AG10803 (cell line): ENCODE measurements at regions not wholly inside any gene's neighbourhood (a gene's known extent, or its start where the extent isn't known, plus 50 kb on each side); places are given as distances from the start of the nearest gene placed in this dataset.
"Not testable (repeated sequence)": the region's sequence is repeated elsewhere in the genome, so short reads cannot be mapped to it uniquely, and the experiment has no call there.

Experiments
- DNase-seq: peaks from one replicate; pipeline ENCODE4 v3.0.0; 2010; ENCODE audit warnings: low read depth
- H3K4me3 ChIP-seq: 2 replicates; pipeline ENCODE4 v1.5.1; 2011; ENCODE audit warnings: mild to moderate bottlenecking, low read length, control low read depth
- TF ChIP-seq, protein P1 (sequence below): conservative IDR thresholded peaks from 2 replicates; pipeline ENCODE4 v1.5.1; 2011; ENCODE audit warnings: mild to moderate bottlenecking, low read length, control low read depth, inconsistent platforms

- H3K4me3 ChIP-seq, DNase-seq: not testable (repeated sequence)
These were observed 53.6 kb upstream of the MAPK10 start for GRCh38 chr4:86413426-86413825.

DNA sequence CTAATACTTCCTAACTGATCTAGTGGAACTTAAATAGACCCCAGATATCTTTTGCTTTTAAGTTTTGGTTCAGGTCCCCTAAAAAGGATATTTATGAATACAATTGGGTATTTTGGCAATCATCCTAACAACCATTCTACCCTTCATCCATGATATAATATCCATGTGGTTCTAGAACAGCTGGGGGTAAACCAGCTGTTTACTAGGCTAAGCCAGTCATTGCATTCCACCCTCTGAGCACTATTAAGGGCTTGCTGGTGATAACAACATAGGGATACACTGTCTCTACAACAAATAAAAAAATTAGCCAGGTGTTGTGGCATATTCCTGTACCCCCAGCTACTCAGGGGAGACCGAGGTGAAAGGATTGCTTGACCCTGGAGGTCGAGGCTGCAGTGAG is 54.8 kb upstream of the MAPK10 start:
- TF ChIP-seq, protein P1, sequence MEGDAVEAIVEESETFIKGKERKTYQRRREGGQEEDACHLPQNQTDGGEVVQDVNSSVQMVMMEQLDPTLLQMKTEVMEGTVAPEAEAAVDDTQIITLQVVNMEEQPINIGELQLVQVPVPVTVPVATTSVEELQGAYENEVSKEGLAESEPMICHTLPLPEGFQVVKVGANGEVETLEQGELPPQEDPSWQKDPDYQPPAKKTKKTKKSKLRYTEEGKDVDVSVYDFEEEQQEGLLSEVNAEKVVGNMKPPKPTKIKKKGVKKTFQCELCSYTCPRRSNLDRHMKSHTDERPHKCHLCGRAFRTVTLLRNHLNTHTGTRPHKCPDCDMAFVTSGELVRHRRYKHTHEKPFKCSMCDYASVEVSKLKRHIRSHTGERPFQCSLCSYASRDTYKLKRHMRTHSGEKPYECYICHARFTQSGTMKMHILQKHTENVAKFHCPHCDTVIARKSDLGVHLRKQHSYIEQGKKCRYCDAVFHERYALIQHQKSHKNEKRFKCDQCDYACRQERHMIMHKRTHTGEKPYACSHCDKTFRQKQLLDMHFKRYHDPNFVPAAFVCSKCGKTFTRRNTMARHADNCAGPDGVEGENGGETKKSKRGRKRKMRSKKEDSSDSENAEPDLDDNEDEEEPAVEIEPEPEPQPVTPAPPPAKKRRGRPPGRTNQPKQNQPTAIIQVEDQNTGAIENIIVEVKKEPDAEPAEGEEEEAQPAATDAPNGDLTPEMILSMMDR: no peak
- no peak overlapping the region for H3K4me3 ChIP-seq
- no peak for DNase-seq

DNA sequence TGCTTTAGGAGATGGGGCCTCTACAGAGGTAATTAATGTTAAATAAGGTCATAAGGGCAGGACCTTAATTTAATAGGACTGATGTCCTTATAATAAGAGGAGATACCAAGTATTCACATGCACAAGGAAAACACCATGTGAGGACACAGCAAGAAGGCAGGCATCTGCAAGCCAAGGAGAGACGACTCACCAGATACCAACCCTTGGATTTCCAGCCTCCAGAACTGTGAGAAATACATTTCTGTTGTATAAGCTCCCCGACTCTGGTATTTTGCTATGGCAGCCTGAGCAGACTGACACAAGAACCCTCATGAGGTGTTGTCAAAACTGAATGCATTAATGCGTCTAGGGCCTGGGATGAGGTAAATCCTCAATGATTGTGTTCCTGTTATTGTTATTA is 56.2 kb upstream of the MAPK10 start:
- no peak for DNase-seq
- TF ChIP-seq, protein P1: no peak

GRCh38 chr4:86421461-86421860 is 61.6 kb upstream of the MAPK10 start:
- DNase-seq: no peak
- H3K4me3 ChIP-seq: no peak overlapping the region
- TF ChIP-seq, protein P1: no peak

More for the DNA sequence above, 56.2 kb upstream of the MAPK10 start:
- H3K4me3 ChIP-seq: no peak overlapping the region

GRCh38 chr4:86431543-86432116 is 71.8 kb upstream of the MAPK10 start:
- no peak for DNase-seq
- H3K4me3 ChIP-seq: no peak overlapping the region
- TF ChIP-seq, protein P1: no peak

GRCh38 chr4:86432559-86433134 is 72.8 kb upstream of the MAPK10 start:
- TF ChIP-seq, protein P1: no peak
- DNase-seq: no peak

GRCh38 chr4:86439293-86439692 is 79.4 kb upstream of the MAPK10 start:
- TF ChIP-seq, protein P1: no peak
- no peak overlapping the region for H3K4me3 ChIP-seq
- DNase-seq: no peak

More at GRCh38 chr4:86432559-86433134, 72.8 kb upstream of the MAPK10 start:
- H3K4me3 ChIP-seq: no peak overlapping the region
